ENCODE measurements at regions not wholly inside any gene's neighbourhood (a gene's known extent, or its start where the extent isn't known, plus 50 kb on each side); places are given as distances from the start of the nearest gene placed in this dataset.

GRCh38 chrX:39309018-39309635 lies 507.9 kb downstream of the MID1IP1 start:
- Histone ChIP-seq H3K4me3 (ENCODE audit: low read depth, low read length) (no peak overlapping the region), H3K9me3 (no peaks in the 10 kb centered on the region), H3K27me3 (replicated peaks; ENCODE audit: control insufficient read depth, insufficient read depth, low read length) (no peaks in the 10 kb centered on the region), H3K36me3 (ENCODE audit: control insufficient read depth, insufficient read depth, low read length) (no peaks in the 10 kb centered on the region), H3K4me1 (no peaks in the 10 kb centered on the region)
- no peak for TF ChIP-seq CTCF (IDR thresholded peaks at IDR 0.05; ENCODE audit: insufficient read depth in 1 of 2, low read depth in 1 of 2, low read length in 1 of 2, severe bottlenecking in 1 of 2, unreplicated experiment in 1 of 2)
- H3K4me3 Mint-ChIP-seq (ENCODE audit: unreplicated experiment), result no peak overlapping the region
- intact Hi-C loops (cut with micrococcal nuclease; ENCODE audit: unreplicated experiment), result no loop called here
- no peaks in the 10 kb centered on the region for H3K36me3 Mint-ChIP-seq (ENCODE audit: insufficient read depth, unreplicated experiment)
- DNase-seq, result no peak
- no peaks in the 10 kb centered on the region for H3K9me3 Mint-ChIP-seq (ENCODE audit: unreplicated experiment)
- no peaks in the 10 kb centered on the region for H3K27me3 Mint-ChIP-seq (ENCODE audit: insufficient read depth, unreplicated experiment)
- peaks cover 16% of the 10 kb centered on the region for H3K4me1 Mint-ChIP-seq (ENCODE audit: low read depth, unreplicated experiment)
- ChIA-PET POLR2A (no interaction called here), CTCF (no interaction called here)
- no TSS peak for BruUV-seq (replicated peaks)
- no peak overlapping the region for H3K27ac Mint-ChIP-seq (ENCODE audit: unreplicated experiment)

- DNase-seq, result peak; percentile 6 to 37
- Mint-ChIP-seq H3K4me1 (ENCODE audit: low read depth, unreplicated experiment) (peaks cover 16% of the 10 kb centered on the region), H3K4me3 (ENCODE audit: unreplicated experiment) (no peak overlapping the region), H3K27me3 (ENCODE audit: insufficient read depth, unreplicated experiment) (no peaks in the 10 kb centered on the region), H3K9me3 (ENCODE audit: unreplicated experiment) (no peaks in the 10 kb centered on the region), H3K36me3 (ENCODE audit: insufficient read depth, unreplicated experiment) (no peaks in the 10 kb centered on the region), H3K27ac (ENCODE audit: unreplicated experiment) (peak overlapping the region; percentile 59)
- intact Hi-C loops (cut with micrococcal nuclease; ENCODE audit: unreplicated experiment), result no loop called here
- Histone ChIP-seq H3K36me3 (ENCODE audit: control insufficient read depth, insufficient read depth, low read length) (no peaks in the 10 kb centered on the region), H3K4me3 (ENCODE audit: low read depth, low read length) (no peak overlapping the region), H3K27me3 (replicated peaks; ENCODE audit: control insufficient read depth, insufficient read depth, low read length) (no peaks in the 10 kb centered on the region), H3K4me1 (no peaks in the 10 kb centered on the region), H3K9me3 (no peaks in the 10 kb centered on the region)
- no TSS peak for BruUV-seq (replicated peaks)
- no peak for TF ChIP-seq CTCF (IDR thresholded peaks at IDR 0.05; ENCODE audit: insufficient read depth in 1 of 2, low read depth in 1 of 2, low read length in 1 of 2, severe bottlenecking in 1 of 2, unreplicated experiment in 1 of 2)
- POLR2A ChIA-PET, result no interaction called here
- CTCF ChIA-PET, result no interaction called here
These were observed 508.5 kb downstream of the MID1IP1 start for GRCh38 chrX:39309721-39310152.

- Mint-ChIP-seq H3K27ac (ENCODE audit: unreplicated experiment) (peak overlapping the region; percentile 58), H3K27me3 (ENCODE audit: insufficient read depth, unreplicated experiment) (no peaks in the 10 kb centered on the region), H3K4me3 (ENCODE audit: unreplicated experiment) (no peak overlapping the region), H3K9me3 (ENCODE audit: unreplicated experiment) (no peaks in the 10 kb centered on the region), H3K4me1 (ENCODE audit: low read depth, unreplicated experiment) (peaks cover 16% of the 10 kb centered on the region), H3K36me3 (ENCODE audit: insufficient read depth, unreplicated experiment) (no peaks in the 10 kb centered on the region)
- intact Hi-C loops (cut with micrococcal nuclease; ENCODE audit: unreplicated experiment), result no loop called here
- no peak overlapping the region for H3K4me3 ChIP-seq (ENCODE audit: low read depth, low read length)
- DNase-seq, result no peak
- TF ChIP-seq CTCF (IDR thresholded peaks at IDR 0.05; ENCODE audit: insufficient read depth in 1 of 2, low read depth in 1 of 2, low read length in 1 of 2, severe bottlenecking in 1 of 2, unreplicated experiment in 1 of 2), result no peak
- no peaks in the 10 kb centered on the region for H3K27me3 ChIP-seq (replicated peaks; ENCODE audit: control insufficient read depth, insufficient read depth, low read length)
- no TSS peak for BruUV-seq (replicated peaks)
- no peaks in the 10 kb centered on the region for H3K4me1 ChIP-seq
- H3K9me3 ChIP-seq, result no peaks in the 10 kb centered on the region
- ChIA-PET POLR2A (no interaction called here), CTCF (no interaction called here)
- H3K36me3 ChIP-seq (ENCODE audit: control insufficient read depth, insufficient read depth, low read length), result no peaks in the 10 kb centered on the region
These were observed 509.6 kb downstream of the MID1IP1 start for GRCh38 chrX:39310891-39311290.

All from Caco-2 (cell line).